ENCODE measurements at regions not wholly inside any gene's neighbourhood (a gene's known extent, or its start where the extent isn't known, plus 50 kb on each side); places are given as distances from the start of the nearest gene placed in this dataset.

GRCh38 chr12:105970885-105971284, 167.9 kb downstream of the NUAK1 start:
- Histone ChIP-seq H3K4me2 (ENCODE audit: low read depth, low read length, poor library complexity, severe bottlenecking) (no peak overlapping the region), H4K20me1 (ENCODE audit: low read depth, low read length) (no peaks in the 10 kb centered on the region), H3F3A (ENCODE audit: insufficient read depth) (no peaks in the 10 kb centered on the region), H3K9me3 (ENCODE audit: insufficient read depth, low read length) (no peaks in the 10 kb centered on the region), H3K27ac (ENCODE audit: low read depth, low read length) (no peak overlapping the region), H3K36me3 (ENCODE audit: low read length) (no peaks in the 10 kb centered on the region), H3K79me2 (ENCODE audit: insufficient read depth, low read length) (no peaks in the 10 kb centered on the region), H3K27me3 (ENCODE audit: low read length) (no peaks in the 10 kb centered on the region), H2AFZ (ENCODE audit: low read depth, low read length, severe bottlenecking) (no peak overlapping the region), H3K9me2 (replicated peaks; ENCODE audit: insufficient read depth, low read length) (no peaks in the 10 kb centered on the region), H3K4me3 (ENCODE audit: insufficient read depth, low read length, poor library complexity, severe bottlenecking) (no peak overlapping the region), H3K9ac (ENCODE audit: low read length) (no peak overlapping the region)
- no peak for TF ChIP-seq EZH2phosphoT487 (conservative IDR thresholded peaks at IDR 0.05; ENCODE audit: low read length)
- TF ChIP-seq, protein P1, sequence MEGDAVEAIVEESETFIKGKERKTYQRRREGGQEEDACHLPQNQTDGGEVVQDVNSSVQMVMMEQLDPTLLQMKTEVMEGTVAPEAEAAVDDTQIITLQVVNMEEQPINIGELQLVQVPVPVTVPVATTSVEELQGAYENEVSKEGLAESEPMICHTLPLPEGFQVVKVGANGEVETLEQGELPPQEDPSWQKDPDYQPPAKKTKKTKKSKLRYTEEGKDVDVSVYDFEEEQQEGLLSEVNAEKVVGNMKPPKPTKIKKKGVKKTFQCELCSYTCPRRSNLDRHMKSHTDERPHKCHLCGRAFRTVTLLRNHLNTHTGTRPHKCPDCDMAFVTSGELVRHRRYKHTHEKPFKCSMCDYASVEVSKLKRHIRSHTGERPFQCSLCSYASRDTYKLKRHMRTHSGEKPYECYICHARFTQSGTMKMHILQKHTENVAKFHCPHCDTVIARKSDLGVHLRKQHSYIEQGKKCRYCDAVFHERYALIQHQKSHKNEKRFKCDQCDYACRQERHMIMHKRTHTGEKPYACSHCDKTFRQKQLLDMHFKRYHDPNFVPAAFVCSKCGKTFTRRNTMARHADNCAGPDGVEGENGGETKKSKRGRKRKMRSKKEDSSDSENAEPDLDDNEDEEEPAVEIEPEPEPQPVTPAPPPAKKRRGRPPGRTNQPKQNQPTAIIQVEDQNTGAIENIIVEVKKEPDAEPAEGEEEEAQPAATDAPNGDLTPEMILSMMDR (IDR thresholded peaks at IDR 0.05; ENCODE audit: insufficient read depth, low read length, poor library complexity, severe bottlenecking): no peak

DNA sequence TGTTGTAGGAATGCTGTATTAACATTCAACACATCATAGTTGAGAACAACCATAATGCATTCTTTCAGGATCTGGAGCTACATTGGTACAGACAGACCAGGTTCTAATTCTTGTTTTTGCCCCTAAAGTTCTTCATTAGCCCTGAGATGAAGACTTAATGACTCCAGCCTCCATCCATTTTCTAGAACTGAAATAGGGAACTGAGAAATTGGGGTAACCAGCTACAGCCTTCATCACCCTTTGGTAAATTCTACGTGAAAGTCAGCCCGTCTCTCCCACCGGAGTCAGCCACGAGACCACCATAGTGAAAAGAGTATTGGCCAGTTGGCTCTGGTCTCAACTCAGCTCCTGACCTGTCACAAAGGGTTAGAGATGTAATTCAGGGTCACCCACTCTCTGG, 164.0 kb downstream of the NUAK1 start:
- Histone ChIP-seq H3F3A (ENCODE audit: insufficient read depth) (no peaks in the 10 kb centered on the region), H3K27me3 (ENCODE audit: low read length) (no peaks in the 10 kb centered on the region), H3K27ac (ENCODE audit: low read depth, low read length) (no peak overlapping the region), H3K36me3 (ENCODE audit: low read length) (no peaks in the 10 kb centered on the region), H3K9me2 (replicated peaks; ENCODE audit: insufficient read depth, low read length) (no peaks in the 10 kb centered on the region; the same call in 1 of the 2 replicates), H3K4me3 (ENCODE audit: insufficient read depth, low read length, poor library complexity, severe bottlenecking) (no peak overlapping the region), H3K79me2 (ENCODE audit: insufficient read depth, low read length) (no peaks in the 10 kb centered on the region), H3K4me2 (ENCODE audit: low read depth, low read length, poor library complexity, severe bottlenecking) (no peak overlapping the region), H2AFZ (ENCODE audit: low read depth, low read length, severe bottlenecking) (no peak overlapping the region), H3K9me3 (ENCODE audit: insufficient read depth, low read length) (no peaks in the 10 kb centered on the region), H4K20me1 (ENCODE audit: low read depth, low read length) (no peaks in the 10 kb centered on the region), H3K9ac (ENCODE audit: low read length) (no peak overlapping the region)
- no peak for TF ChIP-seq EZH2phosphoT487 (conservative IDR thresholded peaks at IDR 0.05; ENCODE audit: low read length)
- TF ChIP-seq, protein P1 (IDR thresholded peaks at IDR 0.05; ENCODE audit: insufficient read depth, low read length, poor library complexity, severe bottlenecking): no peak

GRCh38 chr12:105975351-105975750, 163.4 kb downstream of the NUAK1 start:
- H3K9me3 ChIP-seq (ENCODE audit: insufficient read depth, low read length): no peaks in the 10 kb centered on the region
- H3F3A ChIP-seq (ENCODE audit: insufficient read depth): no peaks in the 10 kb centered on the region
- no peak overlapping the region for H3K4me2 ChIP-seq (ENCODE audit: low read depth, low read length, poor library complexity, severe bottlenecking)
- H3K36me3 ChIP-seq (ENCODE audit: low read length): no peaks in the 10 kb centered on the region
- no peaks in the 10 kb centered on the region; the same call in 1 of the 2 replicates for H3K9me2 ChIP-seq (replicated peaks; ENCODE audit: insufficient read depth, low read length)
- no peak overlapping the region for H3K9ac ChIP-seq (ENCODE audit: low read length)
- TF ChIP-seq, protein P1 (IDR thresholded peaks at IDR 0.05; ENCODE audit: insufficient read depth, low read length, poor library complexity, severe bottlenecking): no peak
- no peak for TF ChIP-seq EZH2phosphoT487 (conservative IDR thresholded peaks at IDR 0.05; ENCODE audit: low read length)
- no peak overlapping the region for H3K4me3 ChIP-seq (ENCODE audit: insufficient read depth, low read length, poor library complexity, severe bottlenecking)
- H2AFZ ChIP-seq (ENCODE audit: low read depth, low read length, severe bottlenecking): no peak overlapping the region
- H3K79me2 ChIP-seq (ENCODE audit: insufficient read depth, low read length): no peaks in the 10 kb centered on the region
- no peaks in the 10 kb centered on the region for H3K27me3 ChIP-seq (ENCODE audit: low read length)
- H4K20me1 ChIP-seq (ENCODE audit: low read depth, low read length): no peaks in the 10 kb centered on the region
- H3K27ac ChIP-seq (ENCODE audit: low read depth, low read length): no peak overlapping the region
